ENCODE measurements at regions not wholly inside any gene's neighbourhood (a gene's known extent, or its start where the extent isn't known, plus 50 kb on each side); places are given as distances from the start of the nearest gene placed in this dataset.

DNA sequence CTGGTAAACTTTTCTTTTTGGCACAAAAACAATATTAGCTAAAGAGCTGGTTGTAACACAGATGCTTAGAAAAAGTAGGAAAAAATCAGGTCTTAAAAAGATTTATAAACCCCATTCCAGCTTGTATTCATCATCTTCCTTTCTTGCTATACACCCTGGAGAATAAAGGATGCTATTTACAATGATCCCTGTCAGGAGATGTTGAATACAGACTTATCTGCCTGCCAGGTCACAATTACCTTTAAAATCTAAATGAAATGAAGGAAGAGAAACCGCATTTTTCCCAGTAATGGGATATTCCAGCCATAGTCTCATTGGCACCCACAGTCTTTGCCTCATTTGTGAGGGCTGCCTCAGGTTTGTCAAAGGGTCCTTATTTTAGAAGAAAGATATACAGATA, 394.1 kb upstream of the WWC1 start:
- TF ChIP-seq, protein P1, sequence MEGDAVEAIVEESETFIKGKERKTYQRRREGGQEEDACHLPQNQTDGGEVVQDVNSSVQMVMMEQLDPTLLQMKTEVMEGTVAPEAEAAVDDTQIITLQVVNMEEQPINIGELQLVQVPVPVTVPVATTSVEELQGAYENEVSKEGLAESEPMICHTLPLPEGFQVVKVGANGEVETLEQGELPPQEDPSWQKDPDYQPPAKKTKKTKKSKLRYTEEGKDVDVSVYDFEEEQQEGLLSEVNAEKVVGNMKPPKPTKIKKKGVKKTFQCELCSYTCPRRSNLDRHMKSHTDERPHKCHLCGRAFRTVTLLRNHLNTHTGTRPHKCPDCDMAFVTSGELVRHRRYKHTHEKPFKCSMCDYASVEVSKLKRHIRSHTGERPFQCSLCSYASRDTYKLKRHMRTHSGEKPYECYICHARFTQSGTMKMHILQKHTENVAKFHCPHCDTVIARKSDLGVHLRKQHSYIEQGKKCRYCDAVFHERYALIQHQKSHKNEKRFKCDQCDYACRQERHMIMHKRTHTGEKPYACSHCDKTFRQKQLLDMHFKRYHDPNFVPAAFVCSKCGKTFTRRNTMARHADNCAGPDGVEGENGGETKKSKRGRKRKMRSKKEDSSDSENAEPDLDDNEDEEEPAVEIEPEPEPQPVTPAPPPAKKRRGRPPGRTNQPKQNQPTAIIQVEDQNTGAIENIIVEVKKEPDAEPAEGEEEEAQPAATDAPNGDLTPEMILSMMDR (IDR thresholded peaks at IDR 0.05 in 2 of 3, conservative IDR thresholded peaks at IDR 0.05 in 1 of 3; ENCODE audit: control insufficient read depth in 2 of 3, extremely low read depth in 1 of 3, insufficient read depth in 1 of 3, low read depth in 3 of 3, low read length in 3 of 3), result no peak
- TF ChIP-seq EZH2 (IDR thresholded peaks at IDR 0.05; ENCODE audit: borderline replicate concordance, control insufficient read depth, low read depth, low read length) (no peak), CEBPB (IDR thresholded peaks at IDR 0.05; ENCODE audit: borderline replicate concordance in 1 of 2, low read depth in 2 of 2, low read length in 2 of 2) (no peak), TCF3 (IDR thresholded peaks at IDR 0.05; ENCODE audit: borderline replicate concordance, insufficient read depth, low read depth, low read length) (no peak), JUNB (IDR thresholded peaks at IDR 0.05) (no peak), POLR2AphosphoS5 (IDR thresholded peaks at IDR 0.05; ENCODE audit: low read length) (no peak), JUND (IDR thresholded peaks at IDR 0.05; ENCODE audit: low read depth, low read length) (no peak), EP300 (IDR thresholded peaks at IDR 0.05; ENCODE audit: borderline replicate concordance in 1 of 2, control insufficient read depth in 1 of 2, low read depth in 2 of 2, low read length in 2 of 2) (no peak), FOS (IDR thresholded peaks at IDR 0.05; ENCODE audit: borderline replicate concordance, extremely low read depth, insufficient read length) (no peak), CHD1 (IDR thresholded peaks at IDR 0.05; ENCODE audit: low read depth, low read length) (no peak), MXI1 (IDR thresholded peaks at IDR 0.05; ENCODE audit: low read depth, low read length) (no peak), NRF1 (conservative IDR thresholded peaks at IDR 0.05; ENCODE audit: low read depth, low read length) (no peak)
- TF ChIP-seq, protein P2, sequence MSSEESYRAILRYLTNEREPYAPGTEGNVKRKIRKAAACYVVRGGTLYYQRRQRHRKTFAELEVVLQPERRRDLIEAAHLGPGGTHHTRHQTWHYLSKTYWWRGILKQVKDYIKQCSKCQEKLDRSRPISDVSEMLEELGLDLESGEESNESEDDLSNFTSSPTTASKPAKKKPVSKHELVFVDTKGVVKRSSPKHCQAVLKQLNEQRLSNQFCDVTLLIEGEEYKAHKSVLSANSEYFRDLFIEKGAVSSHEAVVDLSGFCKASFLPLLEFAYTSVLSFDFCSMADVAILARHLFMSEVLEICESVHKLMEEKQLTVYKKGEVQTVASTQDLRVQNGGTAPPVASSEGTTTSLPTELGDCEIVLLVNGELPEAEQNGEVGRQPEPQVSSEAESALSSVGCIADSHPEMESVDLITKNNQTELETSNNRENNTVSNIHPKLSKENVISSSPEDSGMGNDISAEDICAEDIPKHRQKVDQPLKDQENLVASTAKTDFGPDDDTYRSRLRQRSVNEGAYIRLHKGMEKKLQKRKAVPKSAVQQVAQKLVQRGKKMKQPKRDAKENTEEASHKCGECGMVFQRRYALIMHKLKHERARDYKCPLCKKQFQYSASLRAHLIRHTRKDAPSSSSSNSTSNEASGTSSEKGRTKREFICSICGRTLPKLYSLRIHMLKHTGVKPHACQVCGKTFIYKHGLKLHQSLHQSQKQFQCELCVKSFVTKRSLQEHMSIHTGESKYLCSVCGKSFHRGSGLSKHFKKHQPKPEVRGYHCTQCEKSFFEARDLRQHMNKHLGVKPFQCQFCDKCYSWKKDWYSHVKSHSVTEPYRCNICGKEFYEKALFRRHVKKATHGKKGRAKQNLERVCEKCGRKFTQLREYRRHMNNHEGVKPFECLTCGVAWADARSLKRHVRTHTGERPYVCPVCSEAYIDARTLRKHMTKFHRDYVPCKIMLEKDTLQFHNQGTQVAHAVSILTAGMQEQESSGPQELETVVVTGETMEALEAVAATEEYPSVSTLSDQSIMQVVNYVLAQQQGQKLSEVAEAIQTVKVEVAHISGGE (CRISPR knock-in tag; IDR thresholded peaks at IDR 0.05), result no peak

All from GM12878 (cell line).